Right lobe of liver (tissue), 6 donors: ENCODE measurements at regions not wholly inside any gene's neighbourhood (a gene's known extent, or its start where the extent isn't known, plus 50 kb on each side); places are given as distances from the start of the nearest gene placed in this dataset.

Source experiments
- ATAC-seq, 4 donors: fragments of 200-7000 bp; cut with Tn5 transposase; one replicate each; pipeline ENCODE4 v1.9.1; 2020; ENCODE audit warnings: mild to moderate bottlenecking in 4 of 4, moderate library complexity in 4 of 4
- DNase-seq, 3 donors: peaks; one replicate each; pipeline ENCODE4 v3.0.0-alpha.2; 2020
- H3K27ac ChIP-seq, 3 donors: fragments of 200-600 bp; one replicate each; pipeline ENCODE4 v1.8.0; 2022
- H3K27me3 ChIP-seq, 2 donors: fragments of 200-600 bp; one replicate each; pipeline ENCODE4 v1.8.0; 2022
- H3K36me3 ChIP-seq, 4 donors: fragments of 200-600 bp; sonication (generic) in 1 of 4; one replicate each; pipeline versions ENCODE4 v1.5.1 to v1.8.0; 2017 to 2022; ENCODE audit warnings: control low read depth in 1 of 4
- H3K4me1 ChIP-seq, 4 donors: fragments of 200-600 bp; sonication (generic) in 1 of 4; one replicate each; pipeline versions ENCODE4 v1.5.1 to v1.8.0; 2017 to 2022; ENCODE audit warnings: control low read depth in 1 of 4
- H3K4me3 ChIP-seq, 3 donors: fragments of 200-600 bp; one replicate each; pipeline ENCODE4 v1.8.0; 2022
- H3K9me3 ChIP-seq, 4 donors: fragments of 200-600 bp; sonication (generic) in 1 of 4; one replicate each; pipeline versions ENCODE4 v1.5.1 to v1.8.0; 2017 to 2022; ENCODE audit warnings: control low read depth in 1 of 4
- CTCF ChIP-seq, 4 donors: fragments of 200-600 bp in 3 of 4; fragments of 450-650 bp in 1 of 4; IDR thresholded peaks; one replicate each; pipeline versions ENCODE4 v1.5.1 to v1.8.0; 2016 to 2022; ENCODE audit warnings: antibody characterized with exemption in 4 of 4, mild to moderate bottlenecking in 2 of 4
- POLR2A ChIP-seq: fragments of 450-650 bp; IDR thresholded peaks from one replicate; pipeline ENCODE4 v1.6.1; 2017; ENCODE audit warnings: antibody characterized with exemption, mild to moderate bottlenecking
- WGBS: methylation state at CpG from one replicate; pipeline ENCODE4 v1.1.6; 2018; ENCODE audit warnings: low coverage, low lambda C conversion rate; ENCODE audit not compliant: insufficient coverage; ENCODE audit errors: missing lambda C conversion rate; 5-methylcytosine and 5-hydroxymethylcytosine counted together
- intact Hi-C, 2 donors: fragments of 100-400 bp; cut with DNase I; formaldehyde crosslinking; loops; one replicate each; pipeline versions ENCODE4 v1.11.2 to v1.14.1; 2022
- donor health status: DM: no; HTN: yes; CAD: no.
- donor health status: DM: no; HTN: no; CAD: no.
- donor health status: DM: no; HTN: no; CAD: no.
- donor health status: DM: no; HTN: yes; CAD: no.
- donor health status: DM: no; HTN: yes; CAD: no.

GRCh38 chr1:194537521-194537920, 1351.1 kb upstream of the B3GALT2 start:
- Histone ChIP-seq H3K4me3 (no peak overlapping the region), H3K36me3 (no peaks in the 10 kb centered on the region), H3K27me3 (no peaks in the 10 kb centered on the region), H3K4me1 (no peaks in the 10 kb centered on the region), H3K9me3 (no peaks in the 10 kb centered on the region), H3K27ac (no peak overlapping the region)
- TF ChIP-seq POLR2A: no peak
- no peak for TF ChIP-seq CTCF (IDR thresholded peaks at IDR 0.05)
- intact Hi-C loops: no loop called here
- no peak for ATAC-seq
- DNase-seq: no peak

- ATAC-seq (no peak), DNase-seq (no peak)
- Histone ChIP-seq H3K9me3 (no peaks in the 10 kb centered on the region), H3K36me3 (no peaks in the 10 kb centered on the region), H3K4me1 (no peaks in the 10 kb centered on the region), H3K27me3 (no peaks in the 10 kb centered on the region), H3K4me3 (no peak overlapping the region), H3K27ac (no peak overlapping the region)
- TF ChIP-seq POLR2A (no peak), CTCF (IDR thresholded peaks at IDR 0.05) (no peak)
- 16% methylated on average over 4 of the region's 6 CpGs for WGBS
- intact Hi-C loops: no loop called here
These were observed 1349.0 kb upstream of the B3GALT2 start for GRCh38 chr1:194535369-194535768.

DNA sequence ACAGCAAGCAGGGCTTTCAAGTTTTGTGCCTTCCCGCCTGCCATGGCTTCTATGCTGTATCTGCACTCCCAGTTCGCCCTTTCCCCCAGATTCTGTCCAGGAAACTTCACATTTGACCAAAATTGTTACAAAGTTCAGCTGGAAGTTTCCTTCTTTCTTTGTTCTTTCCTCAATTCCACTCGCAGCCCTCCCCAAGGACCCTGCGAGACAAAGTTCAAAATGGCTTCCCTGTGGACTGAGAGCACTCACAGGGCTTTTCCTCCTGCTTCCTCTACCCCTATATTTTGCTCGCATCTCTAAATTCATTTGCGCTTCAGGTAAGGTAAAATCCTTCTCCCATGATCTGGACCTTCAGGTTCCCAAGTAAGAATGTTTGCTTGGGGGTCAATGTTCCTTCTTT, 1348.4 kb upstream of the B3GALT2 start:
- ATAC-seq (no peak), DNase-seq (no peak)
- 64% methylated on average over 6 of the region's 6 CpGs for WGBS
- H3K36me3 ChIP-seq: no peaks in the 10 kb centered on the region
- H3K27me3 ChIP-seq: no peaks in the 10 kb centered on the region
- H3K4me1 ChIP-seq: no peaks in the 10 kb centered on the region
- intact Hi-C loops: no loop called here
- H3K9me3 ChIP-seq: no peaks in the 10 kb centered on the region
- TF ChIP-seq POLR2A: no peak
- TF ChIP-seq CTCF (IDR thresholded peaks at IDR 0.05): no peak
- no peak overlapping the region for H3K4me3 ChIP-seq
- no peak overlapping the region for H3K27ac ChIP-seq

- Histone ChIP-seq H3K4me1 (no peaks in the 10 kb centered on the region), H3K27me3 (no peaks in the 10 kb centered on the region), H3K36me3 (no peaks in the 10 kb centered on the region), H3K27ac (no peak overlapping the region), H3K9me3 (no peaks in the 10 kb centered on the region), H3K4me3 (no peak overlapping the region)
- no peak for TF ChIP-seq CTCF (IDR thresholded peaks at IDR 0.05)
- TF ChIP-seq POLR2A: no peak
- intact Hi-C loops: no loop called here
- no peak for DNase-seq
- no peak for ATAC-seq
- 36% methylated on average over 2 of the region's 2 CpGs for WGBS
These were observed 1347.2 kb upstream of the B3GALT2 start for GRCh38 chr1:194533641-194534040.

GRCh38 chr1:194517567-194517966, 1331.2 kb upstream of the B3GALT2 start:
- Histone ChIP-seq H3K36me3 (no peaks in the 10 kb centered on the region), H3K27ac (no peak overlapping the region), H3K9me3 (no peaks in the 10 kb centered on the region), H3K4me3 (no peak overlapping the region), H3K4me1 (no peaks in the 10 kb centered on the region), H3K27me3 (no peaks in the 10 kb centered on the region)
- TF ChIP-seq CTCF (IDR thresholded peaks at IDR 0.05): no peak
- TF ChIP-seq POLR2A: no peak
- ATAC-seq (no peak), DNase-seq (no peak)
- WGBS: 68% methylated on average over 3 of the region's 3 CpGs
- intact Hi-C loops: no loop called here
